ENCODE measurements at regions not wholly inside any gene's neighbourhood (a gene's known extent, or its start where the extent isn't known, plus 50 kb on each side); places are given as distances from the start of the nearest gene placed in this dataset.

DNA sequence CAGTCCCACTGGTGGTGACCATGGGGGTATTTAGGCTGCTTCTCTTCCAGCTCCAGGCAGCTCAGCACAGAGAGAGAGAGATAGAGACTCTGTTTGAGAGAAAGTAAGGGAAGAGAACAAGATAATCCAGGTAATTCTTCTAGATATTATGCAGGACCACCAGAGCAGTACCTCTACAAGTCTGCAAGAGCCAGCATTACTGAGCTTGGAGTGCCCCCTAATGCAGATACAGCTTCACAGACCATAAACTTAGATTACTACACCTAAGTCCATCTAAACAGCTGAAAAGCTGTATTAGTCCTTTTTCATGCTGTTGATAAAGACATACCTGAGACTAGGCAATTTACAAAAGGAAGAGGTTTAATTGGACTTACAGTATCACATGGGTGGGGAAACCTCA is 570.3 kb downstream of the LRRIQ3 start:
- TF ChIP-seq, protein P1, sequence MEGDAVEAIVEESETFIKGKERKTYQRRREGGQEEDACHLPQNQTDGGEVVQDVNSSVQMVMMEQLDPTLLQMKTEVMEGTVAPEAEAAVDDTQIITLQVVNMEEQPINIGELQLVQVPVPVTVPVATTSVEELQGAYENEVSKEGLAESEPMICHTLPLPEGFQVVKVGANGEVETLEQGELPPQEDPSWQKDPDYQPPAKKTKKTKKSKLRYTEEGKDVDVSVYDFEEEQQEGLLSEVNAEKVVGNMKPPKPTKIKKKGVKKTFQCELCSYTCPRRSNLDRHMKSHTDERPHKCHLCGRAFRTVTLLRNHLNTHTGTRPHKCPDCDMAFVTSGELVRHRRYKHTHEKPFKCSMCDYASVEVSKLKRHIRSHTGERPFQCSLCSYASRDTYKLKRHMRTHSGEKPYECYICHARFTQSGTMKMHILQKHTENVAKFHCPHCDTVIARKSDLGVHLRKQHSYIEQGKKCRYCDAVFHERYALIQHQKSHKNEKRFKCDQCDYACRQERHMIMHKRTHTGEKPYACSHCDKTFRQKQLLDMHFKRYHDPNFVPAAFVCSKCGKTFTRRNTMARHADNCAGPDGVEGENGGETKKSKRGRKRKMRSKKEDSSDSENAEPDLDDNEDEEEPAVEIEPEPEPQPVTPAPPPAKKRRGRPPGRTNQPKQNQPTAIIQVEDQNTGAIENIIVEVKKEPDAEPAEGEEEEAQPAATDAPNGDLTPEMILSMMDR (IDR thresholded peaks at IDR 0.05; ENCODE audit: extremely low read depth in 1 of 2, insufficient read depth in 1 of 2, low read depth in 1 of 2, low read length in 2 of 2), result peak in 1 of 2 donors; percentile 19
- TF ChIP-seq, protein P2, sequence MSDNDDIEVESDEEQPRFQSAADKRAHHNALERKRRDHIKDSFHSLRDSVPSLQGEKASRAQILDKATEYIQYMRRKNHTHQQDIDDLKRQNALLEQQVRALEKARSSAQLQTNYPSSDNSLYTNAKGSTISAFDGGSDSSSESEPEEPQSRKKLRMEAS (IDR thresholded peaks at IDR 0.05; ENCODE audit: insufficient read depth, insufficient read length), result no peak
- ChIA-PET POLR2A (no interaction called here), CTCF (interaction anchor here (0.7 to 1.4 kb wide), 5 partner anchors 9 to 1062 kb away, joined by 3 to 9 read pairs (median 3); no protein-coding TSS in a partner anchor)
- H3K27ac ChIP-seq (ENCODE audit: insufficient read depth, low read depth, low read length), result no peak overlapping the region
- H3K9me3 ChIP-seq (replicated peaks; ENCODE audit: control insufficient read depth, insufficient read depth, low read length), result no peaks in the 10 kb centered on the region
- no peaks in the 10 kb centered on the region for H4K20me1 ChIP-seq (replicated peaks; ENCODE audit: control insufficient read depth, extremely low read depth, insufficient read depth, low read length)
- no peaks in the 10 kb centered on the region for H3K36me3 ChIP-seq (ENCODE audit: control insufficient read depth in 2 of 2, extremely low read depth in 1 of 2, insufficient read depth in 2 of 2, low read length in 2 of 2)
- H3K4me3 ChIP-seq (replicated peaks in 1 of 3; ENCODE audit: insufficient read depth in 1 of 3, low read depth in 1 of 3, low read length in 3 of 3), result no peak overlapping the region
- no peaks in the 10 kb centered on the region for H3K27me3 ChIP-seq (ENCODE audit: control insufficient read depth in 2 of 2, insufficient read depth in 2 of 2, low read length in 2 of 2)
- no peak overlapping the region for H3K4me2 ChIP-seq (ENCODE audit: insufficient read depth, low read length)
- FAIRE-seq (peak; percentile 68), DNase-seq (ENCODE audit: low read depth, low spot score) (peak; percentile 36)
- no peak overlapping the region for H3K9ac ChIP-seq (replicated peaks; ENCODE audit: extremely low read depth, insufficient read depth, low read length)
- no peak overlapping the region for H2AFZ ChIP-seq (ENCODE audit: low read depth, low read length)
- dilution Hi-C loops (cut with MboI; ENCODE audit: extremely low pct_ligation_motif_present, low sequenced_read_pairs) (no loop called here), intact Hi-C loops (cut with micrococcal nuclease) (loop anchor here (5.0 kb wide), 1 partner anchor 1005 kb away; no protein-coding TSS in a partner anchor)
- no TSS peak for BruUV-seq (replicated peaks)
- H3K9me1 ChIP-seq (replicated peaks; ENCODE audit: control insufficient read depth, extremely low read depth, insufficient read depth, low read length), result no peaks in the 10 kb centered on the region
- H3K79me2 ChIP-seq (ENCODE audit: control insufficient read depth, insufficient read depth, low read length), result no peaks in the 10 kb centered on the region
- H3K4me1 ChIP-seq (ENCODE audit: control insufficient read depth, extremely low read depth, insufficient read depth, low read length), result no peaks in the 10 kb centered on the region

DNA sequence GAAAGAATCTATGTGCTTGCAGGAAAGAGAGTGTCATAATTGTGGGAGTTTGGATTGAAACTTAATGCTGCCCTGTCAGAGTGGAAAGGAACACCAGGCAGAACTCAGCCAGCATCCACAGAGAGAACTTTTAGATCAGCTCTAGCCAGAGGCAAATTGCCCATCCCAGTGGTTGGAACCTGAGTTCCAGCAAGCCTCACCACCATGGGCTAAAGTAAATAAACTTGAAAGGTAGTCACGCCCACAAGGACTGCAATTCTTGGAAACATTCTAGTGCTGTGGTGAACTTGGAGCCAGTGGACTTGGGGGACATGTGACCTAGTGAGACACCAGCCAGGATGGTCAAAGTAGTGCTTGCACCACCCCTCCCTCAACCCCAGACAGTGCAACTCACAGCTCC is 571.6 kb downstream of the LRRIQ3 start:
- Histone ChIP-seq H3K27ac (ENCODE audit: insufficient read depth, low read depth, low read length) (no peak overlapping the region), H4K20me1 (replicated peaks; ENCODE audit: control insufficient read depth, extremely low read depth, insufficient read depth, low read length) (no peaks in the 10 kb centered on the region), H3K4me3 (replicated peaks in 1 of 3; ENCODE audit: insufficient read depth in 1 of 3, low read depth in 1 of 3, low read length in 3 of 3) (no peak overlapping the region), H3K4me2 (ENCODE audit: insufficient read depth, low read length) (no peak overlapping the region), H3K27me3 (ENCODE audit: control insufficient read depth in 2 of 2, insufficient read depth in 2 of 2, low read length in 2 of 2) (no peaks in the 10 kb centered on the region), H3K9ac (replicated peaks; ENCODE audit: extremely low read depth, insufficient read depth, low read length) (no peak overlapping the region), H3K4me1 (ENCODE audit: control insufficient read depth, extremely low read depth, insufficient read depth, low read length) (no peaks in the 10 kb centered on the region), H3K9me3 (replicated peaks; ENCODE audit: control insufficient read depth, insufficient read depth, low read length) (no peaks in the 10 kb centered on the region), H3K36me3 (ENCODE audit: control insufficient read depth in 2 of 2, extremely low read depth in 1 of 2, insufficient read depth in 2 of 2, low read length in 2 of 2) (no peaks in the 10 kb centered on the region), H2AFZ (ENCODE audit: low read depth, low read length) (no peak overlapping the region), H3K9me1 (replicated peaks; ENCODE audit: control insufficient read depth, extremely low read depth, insufficient read depth, low read length) (no peaks in the 10 kb centered on the region), H3K79me2 (ENCODE audit: control insufficient read depth, insufficient read depth, low read length) (no peaks in the 10 kb centered on the region)
- ChIA-PET POLR2A (no interaction called here), CTCF (no interaction called here)
- FAIRE-seq, result no peak
- DNase-seq (ENCODE audit: low read depth, low spot score), result no peak
- BruUV-seq (replicated peaks), result no TSS peak
- dilution Hi-C loops (cut with MboI; ENCODE audit: extremely low pct_ligation_motif_present, low sequenced_read_pairs) (no loop called here), intact Hi-C loops (cut with micrococcal nuclease) (loop anchor here (5.0 kb wide), 1 partner anchor 1004 kb away; no protein-coding TSS in a partner anchor)
- TF ChIP-seq POLR2AphosphoS5 (IDR thresholded peaks at IDR 0.05; ENCODE audit: insufficient read depth, low read depth, low read length) (no peak), MYC (IDR thresholded peaks at IDR 0.05; ENCODE audit: low read depth, low read length) (no peak)
- TF ChIP-seq, protein P2 (IDR thresholded peaks at IDR 0.05; ENCODE audit: insufficient read depth, insufficient read length), result no peak

All from endothelial cell of umbilical vein (primary cell).